ENCODE measurements at regions not wholly inside any gene's neighbourhood (a gene's known extent, or its start where the extent isn't known, plus 50 kb on each side); places are given as distances from the start of the nearest gene placed in this dataset.
"Not testable (repeated sequence)": the region's sequence is repeated elsewhere in the genome, so short reads cannot be mapped to it uniquely, and the experiment has no call there.

DNA sequence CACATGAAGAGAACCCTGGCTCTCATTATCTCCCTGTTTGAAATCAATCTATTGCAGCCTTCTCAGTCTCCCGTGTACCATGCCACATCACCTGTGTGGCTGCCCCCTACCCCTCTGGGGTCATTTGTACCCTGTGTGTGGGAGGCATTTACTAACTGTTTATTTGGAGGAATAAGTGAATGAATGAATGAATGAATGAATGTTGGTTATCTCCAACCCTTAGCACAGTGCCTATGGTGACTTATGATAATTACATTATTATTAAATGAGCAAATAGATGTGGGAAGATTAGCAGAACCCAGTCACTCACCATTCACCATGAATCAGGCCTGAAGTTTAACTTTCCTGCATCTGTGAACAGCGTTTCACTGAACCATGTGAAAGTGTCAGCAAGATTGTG, 560.8 kb downstream of the MATN1 start:
- DNase-seq, result no peak

GRCh38 chr1:30161953-30162352, 561.4 kb downstream of the MATN1 start:
- DNase-seq, result no peak

GRCh38 chr1:30160999-30161689, 562.2 kb downstream of the MATN1 start:
- DNase-seq, result no peak

GRCh38 chr1:30159015-30159414, 564.4 kb downstream of the MATN1 start:
- no peak for DNase-seq

- not testable (repeated sequence) for DNase-seq
Measured at GRCh38 chr1:30155698-30156097, 567.7 kb downstream of the MATN1 start.

- not testable (repeated sequence) for DNase-seq
Measured at GRCh38 chr1:30155253-30155652, 568.1 kb downstream of the MATN1 start.

DNA sequence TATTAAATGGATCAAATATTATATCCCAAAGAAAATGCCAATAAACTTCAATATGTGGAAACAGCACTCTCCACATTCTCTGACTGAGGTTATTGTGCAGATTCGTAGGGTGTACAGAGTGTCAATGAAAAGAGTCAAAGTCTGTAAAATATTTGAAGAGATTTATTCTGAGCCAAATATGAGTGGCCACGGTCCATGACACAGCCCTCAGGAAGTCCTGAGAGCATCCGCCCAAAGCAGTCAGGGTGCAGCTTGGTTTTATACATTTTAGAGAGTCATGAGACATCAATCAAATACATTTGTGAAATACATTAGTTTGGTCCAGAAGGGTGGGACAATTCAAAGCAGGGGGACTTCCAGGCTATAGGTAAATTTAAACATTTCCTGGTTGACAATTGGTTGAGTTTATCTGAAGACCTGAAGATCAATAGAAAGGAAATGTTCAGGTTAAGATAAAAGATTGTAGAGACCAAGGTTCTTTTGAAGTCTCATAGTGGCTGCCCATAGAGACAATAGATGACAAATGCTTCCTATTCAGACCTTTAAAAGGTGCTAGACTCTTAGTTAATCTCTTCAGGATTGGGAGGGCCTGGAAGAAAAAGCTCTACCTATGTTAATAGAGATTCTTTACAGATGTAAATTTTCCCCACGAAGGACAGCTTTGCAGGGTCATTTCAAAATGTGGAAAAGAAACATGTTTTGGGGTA, 569.5 kb downstream of the MATN1 start:
- DNase-seq, result no peak

DNA sequence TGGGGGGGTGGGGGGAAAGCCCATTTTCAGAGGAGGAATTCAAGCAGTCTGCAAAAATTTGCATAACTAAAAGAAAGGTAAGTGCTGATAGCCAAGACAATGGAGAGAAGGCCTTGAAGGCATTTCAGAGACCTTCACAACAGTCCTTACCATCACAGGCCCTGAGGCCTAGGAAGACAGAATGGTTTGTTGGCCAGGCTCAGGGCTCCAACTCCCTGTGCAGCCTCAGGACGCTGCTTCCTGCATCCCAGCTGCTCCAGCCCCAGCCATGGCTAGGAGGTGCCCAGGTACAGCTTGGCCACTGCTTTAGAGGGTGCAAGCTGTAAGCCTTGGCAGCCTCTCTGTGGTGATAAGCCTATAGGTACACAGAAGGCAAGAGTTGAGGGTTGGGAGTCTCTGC, 571.6 kb downstream of the MATN1 start:
- DNase-seq, result no peak

DNA sequence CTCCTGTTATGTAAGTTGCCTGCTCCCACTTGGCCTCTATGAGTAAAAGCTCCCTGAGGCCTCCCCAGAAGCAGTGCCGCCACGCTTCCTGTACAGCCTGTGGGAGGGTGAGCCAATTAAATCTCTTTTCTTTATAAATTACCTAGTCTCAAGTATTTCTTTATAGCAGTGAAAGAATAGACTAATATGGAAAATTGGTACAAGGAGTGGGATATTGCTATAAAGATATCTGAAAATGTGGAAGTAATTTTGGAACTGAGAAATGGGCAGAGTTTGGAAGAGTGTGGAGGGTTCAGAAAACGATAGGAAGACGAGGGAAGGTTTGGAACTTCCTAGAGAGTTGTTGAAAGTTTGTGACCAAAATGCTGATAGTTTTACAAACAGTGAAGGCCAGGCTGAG, 572.3 kb downstream of the MATN1 start:
- no peak for DNase-seq

DNA sequence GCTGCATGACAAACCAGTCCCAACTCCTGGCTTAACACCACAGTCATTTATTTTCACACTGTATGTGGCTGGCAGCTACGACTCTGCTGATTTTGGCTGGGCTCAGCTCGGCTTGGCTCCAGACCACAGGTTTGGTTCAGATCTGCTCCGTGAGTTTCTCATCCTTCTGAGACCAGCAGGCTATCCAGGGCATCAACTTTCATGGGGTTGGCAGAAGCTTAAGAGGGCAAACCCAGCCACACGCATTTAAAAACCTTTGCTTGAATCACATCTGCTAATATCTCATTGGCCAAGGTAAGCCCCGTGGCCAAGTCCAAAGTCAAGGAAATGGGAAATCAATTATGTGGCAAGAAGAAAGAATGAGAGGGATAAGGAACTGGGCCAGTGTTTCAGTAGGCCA, 574.2 kb downstream of the MATN1 start:
- DNase-seq, result no peak

- no peak for DNase-seq
Measured at GRCh38 chr1:30148676-30149075, 574.7 kb downstream of the MATN1 start.

DNA sequence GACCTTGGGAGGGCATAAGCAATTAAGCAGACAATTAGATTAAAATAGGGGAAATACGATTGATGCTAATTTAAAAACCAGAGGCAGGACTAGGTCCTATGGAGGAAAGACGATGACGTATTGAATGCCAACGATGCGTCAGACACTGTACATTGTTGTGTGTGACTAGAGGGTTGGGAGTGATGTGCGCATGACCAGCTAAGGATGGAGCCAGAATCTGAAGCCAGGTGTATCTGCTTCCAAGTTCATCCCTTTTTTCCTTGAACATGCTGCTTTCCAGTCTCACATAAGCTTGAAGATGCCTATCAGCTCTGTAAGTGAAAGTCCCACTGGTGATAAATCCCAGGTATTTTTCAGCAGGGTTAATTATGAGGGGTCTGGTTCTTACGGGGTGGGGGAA, 576.2 kb downstream of the MATN1 start:
- no peak for DNase-seq

GRCh38 chr1:30146448-30146847, 576.9 kb downstream of the MATN1 start:
- DNase-seq, result no peak

- no peak for DNase-seq
Measured at GRCh38 chr1:30145723-30146303, 577.6 kb downstream of the MATN1 start.

- no peak for DNase-seq
Measured at GRCh38 chr1:30144831-30145230, 578.6 kb downstream of the MATN1 start.

GRCh38 chr1:30143517-30143916, 579.9 kb downstream of the MATN1 start:
- no peak for DNase-seq

DNA sequence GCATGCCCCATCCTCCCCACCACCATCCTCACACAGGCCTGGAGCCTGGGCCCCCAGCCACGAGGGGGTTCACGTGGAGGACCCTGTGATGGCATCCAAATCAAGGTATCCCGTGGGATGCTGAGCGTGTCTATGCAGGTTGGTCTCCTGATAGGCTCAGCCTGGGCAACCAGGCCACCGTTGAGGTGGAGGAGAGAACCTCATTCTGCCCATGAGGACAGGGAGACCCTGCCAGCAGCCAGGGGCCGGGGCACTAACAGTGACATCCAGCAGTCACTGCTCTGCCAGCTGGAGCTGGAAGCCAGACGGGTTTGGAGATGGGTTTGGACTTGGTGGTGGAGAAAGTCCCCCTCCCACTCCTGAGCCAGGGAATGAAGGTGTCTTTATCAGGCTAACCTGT, 582.8 kb downstream of the MATN1 start:
- no peak for DNase-seq

- no peak for DNase-seq
Measured at GRCh38 chr1:30138891-30139290, 584.5 kb downstream of the MATN1 start.

DNA sequence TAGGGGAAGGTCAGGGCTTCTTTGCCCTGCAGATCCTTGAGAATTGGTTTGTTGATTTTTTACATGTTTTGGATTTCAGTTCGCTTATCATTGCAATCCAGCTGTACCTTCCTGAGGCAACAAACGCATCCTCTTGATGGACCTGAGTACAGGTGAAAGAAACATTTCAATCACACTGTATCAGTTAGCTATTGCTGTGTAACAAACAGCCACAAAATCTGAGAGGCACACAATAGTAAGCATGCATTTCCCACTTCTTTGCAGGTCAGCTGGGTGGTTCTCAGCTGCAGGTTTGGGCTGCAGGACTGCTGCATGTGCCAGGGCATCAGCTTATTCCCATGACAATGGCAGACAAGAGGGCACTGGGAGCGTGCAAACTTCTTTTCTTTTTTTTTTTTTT, 586.4 kb downstream of the MATN1 start:
- DNase-seq, result no peak

DNA sequence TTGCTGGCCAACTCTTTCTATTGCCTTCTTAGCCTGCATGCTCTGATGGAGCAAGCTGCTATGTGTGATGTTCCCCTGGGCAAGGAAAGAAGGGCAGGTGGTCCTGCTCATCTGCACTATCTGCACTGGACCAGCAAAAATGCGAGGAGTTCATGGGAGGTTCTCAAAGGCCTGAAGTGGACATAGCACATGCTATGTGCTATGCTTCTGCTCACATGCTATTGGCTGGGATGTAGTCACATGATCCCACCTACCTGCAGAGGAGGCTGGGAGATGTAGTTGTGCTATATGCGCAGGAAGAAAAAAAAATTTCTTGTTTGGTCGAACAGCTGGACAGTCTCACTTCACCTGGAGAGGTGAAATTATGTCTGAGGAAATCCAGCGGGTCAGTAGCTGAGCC, 587.7 kb downstream of the MATN1 start:
- DNase-seq, result no peak

- DNase-seq, result no peak
Measured at GRCh38 chr1:30134466-30135217, 588.7 kb downstream of the MATN1 start.

DNA sequence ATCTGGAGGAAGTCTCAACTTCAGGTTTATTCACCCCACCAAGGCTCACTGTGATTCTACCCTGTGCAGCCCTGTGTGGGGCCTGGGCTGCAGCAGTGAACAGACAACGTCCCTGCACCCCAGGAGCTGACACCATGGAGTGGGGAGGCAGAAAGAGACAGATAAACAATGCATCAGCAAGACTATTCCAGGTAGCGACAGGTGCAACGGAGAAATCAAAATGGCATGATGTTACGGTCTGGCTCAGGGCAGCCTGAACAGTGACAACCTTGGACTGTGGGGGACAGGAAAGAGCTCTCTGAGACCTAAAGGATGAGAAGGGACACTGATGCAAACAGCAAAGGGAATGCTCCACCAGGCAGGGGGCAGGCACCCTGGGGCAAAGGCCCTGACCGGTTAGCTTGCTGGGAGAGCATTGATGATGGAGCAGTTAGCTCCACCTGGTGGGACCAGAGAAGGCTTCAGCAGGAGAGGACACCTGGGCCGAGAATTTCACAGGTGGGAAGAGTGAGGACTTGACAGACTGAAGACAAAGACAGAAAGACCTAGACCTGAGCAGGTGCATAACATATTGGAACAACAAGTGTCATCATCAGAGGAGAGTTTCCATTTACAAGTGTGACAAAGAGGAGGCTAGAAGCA, 589.9 kb downstream of the MATN1 start:
- no peak for DNase-seq

DNA sequence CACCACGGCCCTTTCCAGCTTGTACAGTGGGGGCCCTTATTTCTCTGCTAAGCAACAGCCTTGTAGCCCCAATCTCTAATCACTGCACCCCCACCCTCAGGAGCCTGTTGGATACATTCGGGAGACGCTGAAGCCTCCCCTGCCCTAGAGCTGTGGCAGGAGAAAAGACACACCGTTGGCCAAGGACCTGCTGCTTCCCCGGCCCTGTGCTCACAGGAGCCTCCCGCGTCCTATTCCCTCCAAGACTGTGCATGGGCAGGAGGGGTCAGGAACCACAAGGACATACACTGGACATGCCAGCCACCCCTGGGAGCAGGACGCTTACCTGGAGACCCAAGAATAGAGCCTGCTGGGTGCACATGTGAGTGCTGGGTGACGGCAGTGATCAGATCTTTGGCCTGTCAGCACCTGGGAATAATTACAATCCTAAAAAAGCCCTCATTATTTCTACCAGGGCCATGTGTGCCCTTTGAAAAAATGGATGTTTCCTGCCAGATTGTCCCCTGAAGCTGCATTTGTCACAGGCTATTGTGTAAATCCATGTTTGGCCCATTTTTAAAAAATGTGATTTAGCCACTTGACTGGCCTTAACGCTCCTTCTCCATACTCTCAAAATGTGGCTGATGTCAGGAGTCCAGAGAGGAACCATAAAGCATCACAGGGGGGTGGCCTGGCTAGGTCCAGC, 590.6 kb downstream of the MATN1 start:
- no peak for DNase-seq

Data from NCI-H446 treated with DMSO at 0.1 percent for 48 hours (cell line).